Neural crest cell (in vitro differentiated cells): ENCODE measurements at regions not wholly inside any gene's neighbourhood (a gene's known extent, or its start where the extent isn't known, plus 50 kb on each side); places are given as distances from the start of the nearest gene placed in this dataset.

Experiments
- DNase-seq: peaks from one replicate; pipeline ENCODE4 v3.0.0; 2021; ENCODE audit warnings: low read depth, mixed read lengths, low spot score
- H3K27ac Mint-ChIP-seq: one replicate; pipeline ENCODE4 v1.8.0; 2021; ENCODE audit warnings: mild to moderate bottlenecking, mixed read lengths; ENCODE audit not compliant: unreplicated experiment
- H3K27me3 Mint-ChIP-seq: 2 replicates; pipeline ENCODE4 v1.8.0; 2021; ENCODE audit warnings: low read depth, mild to moderate bottlenecking, mixed read lengths
- H3K36me3 Mint-ChIP-seq: 2 replicates; pipeline ENCODE4 v1.8.0; 2021; ENCODE audit warnings: low read depth, mild to moderate bottlenecking, mixed read lengths
- H3K4me1 Mint-ChIP-seq: 2 replicates; pipeline ENCODE4 v1.8.0; 2021; ENCODE audit warnings: mixed read lengths
- H3K4me3 Mint-ChIP-seq: one replicate; pipeline ENCODE4 v1.8.0; 2021; ENCODE audit warnings: mild to moderate bottlenecking, mixed read lengths
- H3K9me3 Mint-ChIP-seq: 2 replicates; pipeline ENCODE4 v1.8.0; 2021; ENCODE audit warnings: mixed read lengths
- CTCF ChIP-seq: fragments of 200-600 bp; sonication (generic); conservative IDR thresholded peaks from 2 replicates; pipeline ENCODE4 v1.5.0; 2021; ENCODE audit warnings: antibody characterized with exemption, mild to moderate bottlenecking

- Mint-ChIP-seq H3K36me3 (peaks cover 5% of the 10 kb centered on the region), H3K9me3 (peaks cover 8% of the 10 kb centered on the region), H3K4me3 (no peak overlapping the region), H3K27ac (no peak overlapping the region), H3K27me3 (no peaks in the 10 kb centered on the region), H3K4me1 (no peaks in the 10 kb centered on the region)
- no peak for TF ChIP-seq CTCF
- DNase-seq, result no peak
Measured at GRCh38 chr4:32752962-32753361, 2032.8 kb downstream of the PCDH7 start.

GRCh38 chr4:32768664-32769389, 2048.7 kb downstream of the PCDH7 start:
- H3K27ac Mint-ChIP-seq, result no peak overlapping the region

GRCh38 chr4:32771491-32771890, 2051.3 kb downstream of the PCDH7 start:
- DNase-seq, result no peak
- H3K9me3 Mint-ChIP-seq, result no peaks in the 10 kb centered on the region
- no peak overlapping the region for H3K27ac Mint-ChIP-seq
- TF ChIP-seq CTCF, result no peak
- H3K4me1 Mint-ChIP-seq, result no peaks in the 10 kb centered on the region
- H3K36me3 Mint-ChIP-seq, result no peaks in the 10 kb centered on the region
- no peaks in the 10 kb centered on the region for H3K27me3 Mint-ChIP-seq
- no peak overlapping the region for H3K4me3 Mint-ChIP-seq

More at GRCh38 chr4:32768664-32769389, 2048.7 kb downstream of the PCDH7 start:
- H3K9me3 Mint-ChIP-seq, result no peaks in the 10 kb centered on the region
- no peak for TF ChIP-seq CTCF
- DNase-seq, result no peak
- H3K4me1 Mint-ChIP-seq, result no peaks in the 10 kb centered on the region
- H3K27me3 Mint-ChIP-seq, result no peaks in the 10 kb centered on the region
- no peak overlapping the region for H3K4me3 Mint-ChIP-seq
- H3K36me3 Mint-ChIP-seq, result no peaks in the 10 kb centered on the region

- no peak overlapping the region for H3K27ac Mint-ChIP-seq
Measured at GRCh38 chr4:32775049-32775448, 2054.9 kb downstream of the PCDH7 start.

GRCh38 chr4:32776435-32777203, 2056.4 kb downstream of the PCDH7 start:
- no peaks in the 10 kb centered on the region for H3K27me3 Mint-ChIP-seq
- H3K4me3 Mint-ChIP-seq, result no peak overlapping the region
- no peaks in the 10 kb centered on the region for H3K4me1 Mint-ChIP-seq
- no peaks in the 10 kb centered on the region for H3K9me3 Mint-ChIP-seq
- TF ChIP-seq CTCF, result no peak
- no peaks in the 10 kb centered on the region for H3K36me3 Mint-ChIP-seq
- no peak overlapping the region for H3K27ac Mint-ChIP-seq
- no peak for DNase-seq

More at GRCh38 chr4:32775049-32775448, 2054.9 kb downstream of the PCDH7 start:
- no peaks in the 10 kb centered on the region for H3K27me3 Mint-ChIP-seq
- H3K9me3 Mint-ChIP-seq, result no peaks in the 10 kb centered on the region
- DNase-seq, result no peak
- H3K4me1 Mint-ChIP-seq, result no peaks in the 10 kb centered on the region
- peak; percentile 51 for TF ChIP-seq CTCF
- H3K4me3 Mint-ChIP-seq, result no peak overlapping the region
- H3K36me3 Mint-ChIP-seq, result no peaks in the 10 kb centered on the region
